ENCODE measurements at regions not wholly inside any gene's neighbourhood (a gene's known extent, or its start where the extent isn't known, plus 50 kb on each side); places are given as distances from the start of the nearest gene placed in this dataset.

DNA sequence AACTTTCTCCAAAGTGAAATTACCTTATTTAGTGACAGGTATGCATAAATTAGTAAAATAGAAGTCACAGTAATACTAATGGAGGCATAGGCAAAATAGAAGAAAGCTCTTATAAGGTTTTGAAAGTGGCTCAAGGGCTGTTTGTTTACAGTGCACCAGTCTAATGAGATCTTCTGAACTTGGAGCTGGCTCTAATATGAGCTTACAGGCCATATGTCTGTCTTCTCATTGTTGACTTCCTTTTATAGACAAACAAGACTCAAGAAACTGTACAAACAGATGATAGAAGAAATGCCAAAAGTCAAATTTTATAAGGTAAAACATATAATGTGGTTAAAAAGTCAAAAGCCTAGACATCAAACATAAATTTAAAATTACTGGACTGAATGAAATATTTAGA lies 207.5 kb upstream of the NEGR1 start:
- H3K4me3 ChIP-seq (ENCODE audit: low read depth, low read length) = no peak overlapping the region
- ChIA-PET CTCF (no interaction called here), POLR2A (no interaction called here)
- no peak for DNase-seq (ENCODE audit: low read depth)
- TF ChIP-seq, protein P1, sequence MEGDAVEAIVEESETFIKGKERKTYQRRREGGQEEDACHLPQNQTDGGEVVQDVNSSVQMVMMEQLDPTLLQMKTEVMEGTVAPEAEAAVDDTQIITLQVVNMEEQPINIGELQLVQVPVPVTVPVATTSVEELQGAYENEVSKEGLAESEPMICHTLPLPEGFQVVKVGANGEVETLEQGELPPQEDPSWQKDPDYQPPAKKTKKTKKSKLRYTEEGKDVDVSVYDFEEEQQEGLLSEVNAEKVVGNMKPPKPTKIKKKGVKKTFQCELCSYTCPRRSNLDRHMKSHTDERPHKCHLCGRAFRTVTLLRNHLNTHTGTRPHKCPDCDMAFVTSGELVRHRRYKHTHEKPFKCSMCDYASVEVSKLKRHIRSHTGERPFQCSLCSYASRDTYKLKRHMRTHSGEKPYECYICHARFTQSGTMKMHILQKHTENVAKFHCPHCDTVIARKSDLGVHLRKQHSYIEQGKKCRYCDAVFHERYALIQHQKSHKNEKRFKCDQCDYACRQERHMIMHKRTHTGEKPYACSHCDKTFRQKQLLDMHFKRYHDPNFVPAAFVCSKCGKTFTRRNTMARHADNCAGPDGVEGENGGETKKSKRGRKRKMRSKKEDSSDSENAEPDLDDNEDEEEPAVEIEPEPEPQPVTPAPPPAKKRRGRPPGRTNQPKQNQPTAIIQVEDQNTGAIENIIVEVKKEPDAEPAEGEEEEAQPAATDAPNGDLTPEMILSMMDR (IDR thresholded peaks at IDR 0.05; ENCODE audit: insufficient read depth, low read depth, low read length) = no peak
- no peaks in the 10 kb centered on the region for H3K27me3 ChIP-seq (ENCODE audit: control insufficient read depth, insufficient read depth, low read length)
- no peaks in the 10 kb centered on the region for H3K36me3 ChIP-seq (ENCODE audit: control insufficient read depth, insufficient read depth, low read length)

DNA sequence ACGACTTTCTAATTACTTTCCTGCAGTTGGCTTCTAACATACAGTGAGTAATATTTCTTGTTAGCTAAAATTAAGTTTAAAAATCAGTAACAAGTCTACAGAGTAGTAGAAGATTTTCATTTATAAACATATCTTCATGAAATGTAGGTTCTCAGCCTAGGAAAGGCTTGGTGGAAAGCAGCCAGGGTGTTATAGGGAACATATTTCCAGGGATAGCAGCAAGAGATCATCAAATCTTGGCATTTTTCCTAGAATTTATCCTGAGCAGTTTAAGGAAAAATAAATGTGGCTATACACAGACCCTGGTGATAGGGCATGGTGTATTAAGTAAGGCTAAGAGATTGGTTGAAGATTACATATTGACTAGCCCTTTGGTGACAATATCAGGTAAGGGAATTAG lies 203.5 kb upstream of the NEGR1 start:
- CTCF ChIA-PET = no interaction called here
- DNase-seq (ENCODE audit: low read depth) = no peak
- POLR2A ChIA-PET = no interaction called here
- H3K36me3 ChIP-seq (ENCODE audit: control insufficient read depth, insufficient read depth, low read length) = no peaks in the 10 kb centered on the region
- no peak overlapping the region for H3K4me3 ChIP-seq (ENCODE audit: low read depth, low read length)
- H3K27me3 ChIP-seq (ENCODE audit: control insufficient read depth, insufficient read depth, low read length) = no peaks in the 10 kb centered on the region
- TF ChIP-seq, protein P1 (IDR thresholded peaks at IDR 0.05; ENCODE audit: insufficient read depth, low read depth, low read length) = no peak

DNA sequence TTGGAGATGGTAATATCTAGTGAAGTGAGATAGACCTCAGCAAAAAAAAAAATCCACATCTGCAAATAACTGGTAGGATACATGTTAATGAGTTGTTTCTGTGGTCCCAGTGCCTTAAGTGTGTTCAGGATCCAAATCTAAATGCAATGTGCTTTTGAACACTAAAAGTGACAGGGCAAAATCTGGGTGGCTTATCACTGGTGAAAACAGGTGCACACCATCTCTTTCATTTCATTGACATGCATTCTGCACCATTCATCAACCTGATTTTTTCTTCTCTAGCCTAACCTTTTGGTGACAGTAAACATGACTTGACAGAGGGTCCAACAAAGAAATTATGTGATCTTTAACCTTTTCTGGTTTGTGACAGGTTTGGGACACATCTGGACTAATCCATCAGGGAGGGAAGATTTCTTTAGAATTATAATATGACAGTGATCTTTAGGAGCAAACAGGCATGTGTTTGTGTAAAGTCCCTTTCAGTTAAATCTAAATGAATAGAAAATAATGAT lies 201.6 kb upstream of the NEGR1 start:
- POLR2A ChIA-PET = no interaction called here
- Histone ChIP-seq H3K27me3 (ENCODE audit: control insufficient read depth, insufficient read depth, low read length) (no peaks in the 10 kb centered on the region), H3K36me3 (ENCODE audit: control insufficient read depth, insufficient read depth, low read length) (no peaks in the 10 kb centered on the region), H3K4me3 (ENCODE audit: low read depth, low read length) (no peak overlapping the region)
- CTCF ChIA-PET = no interaction called here
- TF ChIP-seq, protein P1 (IDR thresholded peaks at IDR 0.05; ENCODE audit: insufficient read depth, low read depth, low read length) = no peak
- no peak for DNase-seq (ENCODE audit: low read depth)

DNA sequence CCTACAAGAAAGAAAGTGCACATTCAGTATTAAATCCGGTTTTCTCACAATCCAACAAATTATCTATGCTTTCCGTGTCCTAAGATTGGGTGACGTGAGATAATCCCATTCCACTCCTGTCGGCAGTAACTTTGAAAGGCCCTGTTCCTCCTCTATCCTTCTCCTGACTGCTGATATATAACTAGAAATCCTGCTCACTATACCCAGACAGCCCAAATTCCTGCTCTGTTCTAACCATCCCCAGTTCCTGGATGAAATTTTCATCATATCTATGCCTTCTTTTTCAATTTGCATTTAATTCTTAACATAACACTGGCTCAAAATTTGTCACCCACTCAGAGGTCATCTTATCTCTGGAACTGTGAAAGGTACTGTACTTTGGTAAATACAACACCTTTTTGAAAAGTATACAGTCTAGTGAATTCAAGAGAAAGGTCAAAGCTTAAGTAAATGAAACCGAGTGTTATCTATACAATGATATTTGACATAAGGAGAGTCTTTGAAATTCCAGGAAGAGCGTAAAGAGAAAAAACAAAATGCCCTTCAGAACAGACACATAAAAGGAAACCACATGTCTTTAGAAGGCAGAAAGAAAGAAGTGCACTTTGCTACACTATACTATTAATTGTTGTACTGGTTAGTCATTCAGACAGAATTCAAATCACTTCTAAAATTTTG lies 200.5 kb upstream of the NEGR1 start:
- Histone ChIP-seq H3K27me3 (ENCODE audit: control insufficient read depth, insufficient read depth, low read length) (no peaks in the 10 kb centered on the region), H3K4me3 (ENCODE audit: low read depth, low read length) (no peak overlapping the region), H3K36me3 (ENCODE audit: control insufficient read depth, insufficient read depth, low read length) (no peaks in the 10 kb centered on the region)
- DNase-seq (ENCODE audit: low read depth) = no peak
- TF ChIP-seq, protein P1 (IDR thresholded peaks at IDR 0.05; ENCODE audit: insufficient read depth, low read depth, low read length) = no peak
- CTCF ChIA-PET = no interaction called here
- POLR2A ChIA-PET = no interaction called here

DNA sequence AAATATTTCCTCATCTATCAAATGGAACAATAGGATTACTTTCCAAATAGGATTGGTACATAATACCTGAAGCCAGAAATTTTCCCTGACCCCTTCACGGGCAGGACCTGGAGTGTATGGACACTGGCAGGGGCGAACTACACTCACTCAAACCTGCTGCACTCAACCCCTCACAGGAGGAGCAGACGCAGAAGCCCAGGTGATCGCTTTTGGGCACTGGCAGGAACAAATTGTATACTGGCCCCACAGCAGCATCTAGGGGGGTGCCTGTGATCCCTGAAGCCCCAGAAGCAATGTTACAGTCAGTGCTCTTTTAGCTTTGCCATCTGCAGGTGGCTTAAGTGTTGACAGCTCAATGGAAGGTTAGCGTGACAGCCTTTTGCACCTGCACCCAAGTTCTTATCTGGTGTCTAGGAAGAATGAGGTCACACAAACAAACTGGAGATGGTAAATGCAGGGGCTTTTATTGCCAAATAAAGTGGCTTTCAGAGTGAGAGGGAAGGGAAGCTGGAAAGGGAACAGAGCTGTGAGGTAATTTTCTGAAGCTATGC lies 199.2 kb upstream of the NEGR1 start:
- TF ChIP-seq, protein P1 (IDR thresholded peaks at IDR 0.05; ENCODE audit: insufficient read depth, low read depth, low read length) = no peak
- CTCF ChIA-PET = no interaction called here

More for the DNA sequence above, 199.2 kb upstream of the NEGR1 start:
- POLR2A ChIA-PET = no interaction called here
- no peaks in the 10 kb centered on the region for H3K36me3 ChIP-seq (ENCODE audit: control insufficient read depth, insufficient read depth, low read length)
- H3K4me3 ChIP-seq (ENCODE audit: low read depth, low read length) = no peak overlapping the region
- no peak for DNase-seq (ENCODE audit: low read depth)
- H3K27me3 ChIP-seq (ENCODE audit: control insufficient read depth, insufficient read depth, low read length) = no peaks in the 10 kb centered on the region

Measured in BJ (cell line).